ENCODE measurements at regions not wholly inside any gene's neighbourhood (a gene's known extent, or its start where the extent isn't known, plus 50 kb on each side); places are given as distances from the start of the nearest gene placed in this dataset.

DNA sequence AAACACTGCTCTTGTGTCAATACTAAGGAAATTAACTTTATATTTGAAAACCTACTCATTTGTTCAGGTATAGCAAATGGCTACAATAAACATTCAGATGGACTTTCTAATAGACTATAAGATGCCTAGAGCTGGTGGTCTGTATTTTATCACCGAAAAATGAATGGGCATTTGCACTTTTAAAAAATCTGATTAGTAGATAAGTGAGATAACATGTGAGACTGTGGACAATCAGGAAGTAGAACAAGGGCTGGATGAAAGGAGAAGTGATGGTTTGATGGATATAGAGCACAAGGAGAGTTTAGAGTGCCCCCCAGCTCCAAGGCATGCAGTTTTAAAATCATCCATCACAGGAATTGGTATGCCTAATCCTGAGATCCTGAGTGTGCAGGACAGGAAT lies 308.4 kb upstream of the RARB start:
- no peaks in the 10 kb centered on the region for H3K9me3 ChIP-seq
- no peak overlapping the region for H3K27ac ChIP-seq
- intact Hi-C loops (cut with DNase I), result no loop called here
- no peaks in the 10 kb centered on the region for H3K36me3 ChIP-seq
- DNase-seq (ENCODE audit: extremely low spot score in 2 of 2), result no peak
- H3K4me3 ChIP-seq, result no peak overlapping the region
- TF ChIP-seq POLR2A (IDR thresholded peaks at IDR 0.05), result no peak
- TF ChIP-seq, protein P1, sequence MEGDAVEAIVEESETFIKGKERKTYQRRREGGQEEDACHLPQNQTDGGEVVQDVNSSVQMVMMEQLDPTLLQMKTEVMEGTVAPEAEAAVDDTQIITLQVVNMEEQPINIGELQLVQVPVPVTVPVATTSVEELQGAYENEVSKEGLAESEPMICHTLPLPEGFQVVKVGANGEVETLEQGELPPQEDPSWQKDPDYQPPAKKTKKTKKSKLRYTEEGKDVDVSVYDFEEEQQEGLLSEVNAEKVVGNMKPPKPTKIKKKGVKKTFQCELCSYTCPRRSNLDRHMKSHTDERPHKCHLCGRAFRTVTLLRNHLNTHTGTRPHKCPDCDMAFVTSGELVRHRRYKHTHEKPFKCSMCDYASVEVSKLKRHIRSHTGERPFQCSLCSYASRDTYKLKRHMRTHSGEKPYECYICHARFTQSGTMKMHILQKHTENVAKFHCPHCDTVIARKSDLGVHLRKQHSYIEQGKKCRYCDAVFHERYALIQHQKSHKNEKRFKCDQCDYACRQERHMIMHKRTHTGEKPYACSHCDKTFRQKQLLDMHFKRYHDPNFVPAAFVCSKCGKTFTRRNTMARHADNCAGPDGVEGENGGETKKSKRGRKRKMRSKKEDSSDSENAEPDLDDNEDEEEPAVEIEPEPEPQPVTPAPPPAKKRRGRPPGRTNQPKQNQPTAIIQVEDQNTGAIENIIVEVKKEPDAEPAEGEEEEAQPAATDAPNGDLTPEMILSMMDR (IDR thresholded peaks at IDR 0.05), result no peak
- no peak for TF ChIP-seq POLR2AphosphoS5 (IDR thresholded peaks at IDR 0.05; ENCODE audit: insufficient read depth in 1 of 2, low read depth in 1 of 2)
- no peaks in the 10 kb centered on the region for H3K27me3 ChIP-seq
- no peaks in the 10 kb centered on the region for H3K4me1 ChIP-seq

DNA sequence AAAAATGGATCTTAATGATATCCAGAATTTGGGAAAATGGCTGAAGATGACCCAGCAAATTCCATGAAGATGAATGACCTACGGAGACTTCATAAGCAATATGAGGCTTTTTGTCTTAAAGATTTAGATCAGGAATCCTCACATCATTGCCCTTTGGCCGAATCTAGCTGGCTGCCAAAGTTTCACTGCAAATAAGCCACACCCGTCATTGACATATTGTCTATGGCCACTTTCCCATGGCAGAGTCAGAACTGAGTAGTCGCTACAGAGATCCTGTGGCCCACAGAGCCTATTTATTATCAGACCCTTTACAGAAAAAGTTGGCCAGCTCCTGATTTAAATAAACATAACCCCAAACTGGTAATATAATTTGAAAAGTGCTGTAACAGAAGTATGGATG lies 307.4 kb upstream of the RARB start:
- Histone ChIP-seq H3K27me3 (no peaks in the 10 kb centered on the region), H3K9me3 (no peaks in the 10 kb centered on the region), H3K36me3 (no peaks in the 10 kb centered on the region), H3K4me1 (no peaks in the 10 kb centered on the region), H3K4me3 (no peak overlapping the region), H3K27ac (no peak overlapping the region)
- TF ChIP-seq POLR2A (IDR thresholded peaks at IDR 0.05) (no peak), POLR2AphosphoS5 (IDR thresholded peaks at IDR 0.05; ENCODE audit: insufficient read depth in 1 of 2, low read depth in 1 of 2) (no peak)
- TF ChIP-seq, protein P1 (IDR thresholded peaks at IDR 0.05), result no peak
- no peak for DNase-seq (ENCODE audit: extremely low spot score in 2 of 2)
- intact Hi-C loops (cut with DNase I), result no loop called here

DNA sequence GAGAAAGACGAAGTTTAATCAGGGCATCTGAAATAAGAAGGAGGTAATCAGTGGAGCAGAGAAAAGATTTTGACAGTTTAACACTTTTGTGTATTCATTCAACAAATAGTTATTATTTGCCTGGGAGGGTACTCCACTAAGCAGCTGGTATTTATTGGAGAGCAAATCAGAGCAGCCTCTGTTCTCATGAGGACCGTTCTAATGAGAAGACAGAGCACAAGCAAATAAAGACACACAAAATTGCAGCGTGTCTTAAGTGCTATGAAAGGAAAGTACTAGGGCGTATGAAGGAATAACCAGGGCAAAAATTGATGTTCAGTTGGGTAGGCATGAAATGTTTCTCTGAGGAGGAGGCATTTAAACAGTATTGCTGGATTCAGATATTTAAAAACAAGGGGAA lies 302.9 kb upstream of the RARB start:
- H3K27me3 ChIP-seq, result no peaks in the 10 kb centered on the region
- no peaks in the 10 kb centered on the region for H3K4me1 ChIP-seq
- no peak for TF ChIP-seq POLR2AphosphoS5 (IDR thresholded peaks at IDR 0.05; ENCODE audit: insufficient read depth in 1 of 2, low read depth in 1 of 2)
- TF ChIP-seq, protein P1 (IDR thresholded peaks at IDR 0.05), result no peak
- no peak for TF ChIP-seq POLR2A (IDR thresholded peaks at IDR 0.05)
- intact Hi-C loops (cut with DNase I), result no loop called here
- H3K9me3 ChIP-seq, result no peaks in the 10 kb centered on the region
- no peak overlapping the region for H3K27ac ChIP-seq
- no peak for DNase-seq (ENCODE audit: extremely low spot score in 2 of 2)
- H3K4me3 ChIP-seq, result no peak overlapping the region
- no peaks in the 10 kb centered on the region for H3K36me3 ChIP-seq

DNA sequence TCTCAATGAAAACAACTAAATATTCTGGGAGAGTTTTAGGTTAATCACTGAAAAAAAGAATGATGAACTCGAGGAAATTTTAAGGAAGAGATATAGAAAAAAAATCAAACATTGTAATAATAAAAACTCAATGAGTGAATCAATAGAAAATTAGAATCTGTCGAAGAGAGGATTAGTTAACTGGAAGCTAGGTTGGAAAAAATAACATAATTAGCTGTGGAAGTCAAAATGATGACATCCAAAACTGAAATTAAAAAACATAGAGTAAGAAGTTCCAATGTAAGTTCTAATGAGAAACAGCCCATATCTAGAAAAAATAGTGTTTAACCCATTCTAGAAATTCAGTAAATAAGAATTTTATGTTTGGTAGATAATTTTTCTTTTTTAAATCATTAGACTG lies 299.3 kb upstream of the RARB start:
- no peaks in the 10 kb centered on the region for H3K36me3 ChIP-seq
- no peaks in the 10 kb centered on the region for H3K27me3 ChIP-seq
- TF ChIP-seq POLR2A (IDR thresholded peaks at IDR 0.05) (no peak), POLR2AphosphoS5 (IDR thresholded peaks at IDR 0.05; ENCODE audit: insufficient read depth in 1 of 2, low read depth in 1 of 2) (no peak)
- TF ChIP-seq, protein P1 (IDR thresholded peaks at IDR 0.05), result no peak
- intact Hi-C loops (cut with DNase I), result no loop called here
- H3K9me3 ChIP-seq, result no peaks in the 10 kb centered on the region
- DNase-seq (ENCODE audit: extremely low spot score in 2 of 2), result no peak
- H3K27ac ChIP-seq, result no peak overlapping the region
- no peaks in the 10 kb centered on the region for H3K4me1 ChIP-seq
- no peak overlapping the region for H3K4me3 ChIP-seq

DNA sequence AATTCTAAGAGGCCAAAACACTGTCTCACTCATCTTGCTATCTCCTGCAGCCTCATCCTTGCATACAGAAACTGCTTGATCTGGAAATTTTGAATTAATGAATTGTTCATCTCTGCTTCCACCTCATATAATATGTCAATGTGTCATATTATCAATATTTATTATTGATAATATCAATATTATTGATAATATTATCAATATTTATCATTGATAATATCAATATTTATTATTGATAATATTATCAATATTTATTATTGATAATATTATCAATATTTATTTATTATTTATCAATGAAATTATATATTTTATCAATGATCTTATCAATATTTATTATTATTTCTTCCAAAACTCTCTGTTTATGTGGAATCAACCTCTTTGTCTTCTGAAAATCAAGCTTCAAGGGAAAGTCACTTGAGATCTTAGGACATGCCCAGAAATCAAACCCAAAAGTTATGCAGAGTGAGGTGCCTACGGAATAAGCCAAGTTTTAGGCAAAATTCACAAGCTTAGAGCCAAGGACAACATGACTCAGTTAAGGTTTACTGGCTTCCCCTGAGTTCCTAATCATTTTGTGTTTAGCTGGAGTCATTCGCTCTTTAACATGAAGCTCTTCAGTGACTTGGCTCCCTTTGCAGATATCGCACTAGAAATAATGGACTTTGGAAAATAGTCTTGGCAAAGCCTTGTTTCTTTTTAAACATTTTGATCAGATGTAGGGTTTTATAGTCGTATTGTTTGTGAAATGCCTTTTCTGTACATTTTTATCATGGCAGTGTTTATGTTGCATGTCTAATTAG lies 297.1 kb upstream of the RARB start:
- Histone ChIP-seq H3K4me1 (no peaks in the 10 kb centered on the region), H3K27ac (no peak overlapping the region), H3K4me3 (no peak overlapping the region), H3K27me3 (no peaks in the 10 kb centered on the region), H3K36me3 (no peaks in the 10 kb centered on the region), H3K9me3 (no peaks in the 10 kb centered on the region)
- DNase-seq (ENCODE audit: extremely low spot score in 2 of 2), result no peak
- no peak for TF ChIP-seq POLR2A (IDR thresholded peaks at IDR 0.05)
- TF ChIP-seq, protein P1 (IDR thresholded peaks at IDR 0.05), result no peak
- TF ChIP-seq POLR2AphosphoS5 (IDR thresholded peaks at IDR 0.05; ENCODE audit: insufficient read depth in 1 of 2, low read depth in 1 of 2), result no peak
- intact Hi-C loops (cut with DNase I), result no loop called here
